Ascending aorta (tissue), 2 donors: ENCODE measurements at regions not wholly inside any gene's neighbourhood (a gene's known extent, or its start where the extent isn't known, plus 50 kb on each side); places are given as distances from the start of the nearest gene placed in this dataset.

Source experiments
- DNase-seq, 2 donors: peaks; one replicate each; pipeline ENCODE4 v3.0.0-alpha.2; 2019; ENCODE audit warnings: low spot score in 2 of 2
- H3K27ac ChIP-seq, 2 donors: fragments of 200-600 bp; sonication (generic); one replicate each; pipeline ENCODE4 v1.5.1; 2016 to 2017; ENCODE audit warnings: mild to moderate bottlenecking in 1 of 2
- H3K27me3 ChIP-seq: fragments of 200-600 bp; sonication (generic); one replicate; pipeline ENCODE4 v1.5.1; 2017
- H3K36me3 ChIP-seq, 2 donors: fragments of 200-600 bp; sonication (generic); one replicate each; pipeline ENCODE4 v1.5.1; 2016
- H3K4me1 ChIP-seq, 2 donors: fragments of 200-600 bp; sonication (generic); one replicate each; pipeline ENCODE4 v1.5.1; 2016 to 2017; ENCODE audit warnings: mild to moderate bottlenecking in 1 of 2
- H3K4me3 ChIP-seq, 2 donors: fragments of 200-600 bp; sonication (generic); one replicate each; pipeline ENCODE4 v1.5.1; 2016 to 2017; ENCODE audit warnings: mild to moderate bottlenecking in 1 of 2
- H3K9me3 ChIP-seq, 2 donors: fragments of 200-600 bp; sonication (generic); one replicate each; pipeline ENCODE4 v1.5.1; 2016
- intact Hi-C: fragments of 100-400 bp; cut with DNase I; formaldehyde crosslinking; loops from one replicate; pipeline ENCODE4 v1.15.1; 2023
- TF ChIP-seq, protein P1 (sequence below), 3 experiments: fragments of 200-600 bp in 2 of 3; fragments of 450-650 bp in 1 of 3; sonication (generic) in 2 of 3; IDR thresholded peaks; one replicate each; pipeline ENCODE4 v1.5.1; 2016 to 2019; ENCODE audit warnings: antibody characterized with exemption in 3 of 3, mild to moderate bottlenecking in 1 of 3, moderate library complexity in 1 of 3

- Histone ChIP-seq H3K4me3 (no peak overlapping the region), H3K27ac (no peak overlapping the region), H3K4me1 (no peaks in the 10 kb centered on the region), H3K36me3 (no peaks in the 10 kb centered on the region), H3K27me3 (no peaks in the 10 kb centered on the region), H3K9me3 (no peaks in the 10 kb centered on the region)
- intact Hi-C loops, result no loop called here
- TF ChIP-seq, protein P1, sequence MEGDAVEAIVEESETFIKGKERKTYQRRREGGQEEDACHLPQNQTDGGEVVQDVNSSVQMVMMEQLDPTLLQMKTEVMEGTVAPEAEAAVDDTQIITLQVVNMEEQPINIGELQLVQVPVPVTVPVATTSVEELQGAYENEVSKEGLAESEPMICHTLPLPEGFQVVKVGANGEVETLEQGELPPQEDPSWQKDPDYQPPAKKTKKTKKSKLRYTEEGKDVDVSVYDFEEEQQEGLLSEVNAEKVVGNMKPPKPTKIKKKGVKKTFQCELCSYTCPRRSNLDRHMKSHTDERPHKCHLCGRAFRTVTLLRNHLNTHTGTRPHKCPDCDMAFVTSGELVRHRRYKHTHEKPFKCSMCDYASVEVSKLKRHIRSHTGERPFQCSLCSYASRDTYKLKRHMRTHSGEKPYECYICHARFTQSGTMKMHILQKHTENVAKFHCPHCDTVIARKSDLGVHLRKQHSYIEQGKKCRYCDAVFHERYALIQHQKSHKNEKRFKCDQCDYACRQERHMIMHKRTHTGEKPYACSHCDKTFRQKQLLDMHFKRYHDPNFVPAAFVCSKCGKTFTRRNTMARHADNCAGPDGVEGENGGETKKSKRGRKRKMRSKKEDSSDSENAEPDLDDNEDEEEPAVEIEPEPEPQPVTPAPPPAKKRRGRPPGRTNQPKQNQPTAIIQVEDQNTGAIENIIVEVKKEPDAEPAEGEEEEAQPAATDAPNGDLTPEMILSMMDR (IDR thresholded peaks at IDR 0.05), result no peak
- DNase-seq, result no peak
Measured at GRCh38 chr6:102298051-102298450, 904.5 kb downstream of the GRIK2 start.
